AG09309 (cell line): ENCODE measurements at regions not wholly inside any gene's neighbourhood (a gene's known extent, or its start where the extent isn't known, plus 50 kb on each side); places are given as distances from the start of the nearest gene placed in this dataset.

ENCODE experiments used
- DNase-seq: peaks from one replicate; pipeline ENCODE4 v3.0.0-alpha.2; 2010; ENCODE audit warnings: low read depth
- H3K4me3 ChIP-seq: 2 replicates; pipeline ENCODE4 v1.5.1; 2011; ENCODE audit warnings: mild to moderate bottlenecking, low read depth, low read length, moderate library complexity; ENCODE audit not compliant: control insufficient read depth
- CTCF ChIP-seq: IDR thresholded peaks from 2 replicates; pipeline ENCODE4 v1.5.1; 2011; ENCODE audit warnings: mild to moderate bottlenecking, low read depth, low read length, inconsistent platforms; ENCODE audit not compliant: insufficient read depth, control insufficient read depth; ENCODE audit errors: missing control alignments

- no peak overlapping the region for H3K4me3 ChIP-seq
- DNase-seq, result no peak
- TF ChIP-seq CTCF, result no peak
Measured at GRCh38 chr14:34350903-34351302, 111.1 kb downstream of the SPTSSA start.

- DNase-seq, result no peak
- no peak for TF ChIP-seq CTCF
Measured at GRCh38 chr14:34348592-34348991, 113.4 kb downstream of the SPTSSA start.

GRCh38 chr14:34347683-34348082, 114.4 kb downstream of the SPTSSA start:
- TF ChIP-seq CTCF, result no peak
- H3K4me3 ChIP-seq, result no peak overlapping the region
- no peak for DNase-seq

More at GRCh38 chr14:34348592-34348991, 113.4 kb downstream of the SPTSSA start:
- no peak overlapping the region for H3K4me3 ChIP-seq

GRCh38 chr14:34345718-34346465, 116.1 kb downstream of the SPTSSA start:
- H3K4me3 ChIP-seq, result no peak overlapping the region
- DNase-seq, result no peak
- no peak for TF ChIP-seq CTCF

- TF ChIP-seq CTCF, result no peak
- no peak for DNase-seq
- no peak overlapping the region for H3K4me3 ChIP-seq
Measured at GRCh38 chr14:34344318-34344717, 117.7 kb downstream of the SPTSSA start.

- TF ChIP-seq CTCF, result no peak
- no peak for DNase-seq
- H3K4me3 ChIP-seq, result no peak overlapping the region
Measured at GRCh38 chr14:34340025-34340625, 121.9 kb downstream of the SPTSSA start.
